NCI-H2196 (cell line): ENCODE measurements at regions not wholly inside any gene's neighbourhood (a gene's known extent, or its start where the extent isn't known, plus 50 kb on each side); places are given as distances from the start of the nearest gene placed in this dataset.

Experiments
- DNase-seq: peaks from one replicate; lab custom pipeline; 2025; ENCODE audit not compliant: unreplicated experiment; lab: John Stamatoyannopoulos, UW

- no peak for DNase-seq
These were observed 263.9 kb upstream of the KAZN start for GRCh38 chr1:14334336-14335176.

- DNase-seq, result no peak
These were observed 260.0 kb upstream of the KAZN start for GRCh38 chr1:14338509-14338908.

- DNase-seq, result no peak
These were observed 259.2 kb upstream of the KAZN start for GRCh38 chr1:14339288-14339687.

- DNase-seq, result no peak
These were observed 258.3 kb upstream of the KAZN start for GRCh38 chr1:14340002-14340785.

- no peak for DNase-seq
These were observed 257.3 kb upstream of the KAZN start for GRCh38 chr1:14341147-14341546.

GRCh38 chr1:14345946-14346550 lies 252.4 kb upstream of the KAZN start:
- DNase-seq, result no peak

GRCh38 chr1:14347186-14347585 lies 251.3 kb upstream of the KAZN start:
- no peak for DNase-seq

GRCh38 chr1:14347776-14348175 lies 250.7 kb upstream of the KAZN start:
- DNase-seq, result no peak

- DNase-seq, result no peak
These were observed 248.3 kb upstream of the KAZN start for GRCh38 chr1:14350197-14350596.

- no peak for DNase-seq
These were observed 245.6 kb upstream of the KAZN start for GRCh38 chr1:14352897-14353296.

GRCh38 chr1:14361005-14361404 lies 237.5 kb upstream of the KAZN start:
- peak; percentile 51 for DNase-seq

- DNase-seq, result no peak
These were observed 236.2 kb upstream of the KAZN start for GRCh38 chr1:14362331-14362730.

- DNase-seq, result no peak
These were observed 235.4 kb upstream of the KAZN start for GRCh38 chr1:14363036-14363590.

GRCh38 chr1:14363707-14364413 lies 234.6 kb upstream of the KAZN start:
- DNase-seq, result no peak

GRCh38 chr1:14365301-14365988 lies 233.0 kb upstream of the KAZN start:
- DNase-seq, result no peak

GRCh38 chr1:14366091-14367018 lies 232.1 kb upstream of the KAZN start:
- peak; percentile 35 for DNase-seq

- DNase-seq, result no peak
These were observed 231.0 kb upstream of the KAZN start for GRCh38 chr1:14367451-14367850.

GRCh38 chr1:14369526-14370213 lies 228.8 kb upstream of the KAZN start:
- no peak for DNase-seq
